HL-60 (cell line): ENCODE measurements at regions not wholly inside any gene's neighbourhood (a gene's known extent, or its start where the extent isn't known, plus 50 kb on each side); places are given as distances from the start of the nearest gene placed in this dataset.

ENCODE experiments used
- DNase-seq, 2 experiments: peaks; one replicate each; pipeline ENCODE4 v3.0.0-alpha.2; 2010 to 2020; ENCODE audit warnings: low read depth in 1 of 2, low spot score in 1 of 2
- H3K27ac ChIP-seq: fragments of 250-450 bp; sonication (Bioruptor Pico); replicated peaks from 2 replicates; pipeline ENCODE4 v1.5.1; 2020; ENCODE audit warnings: mild to moderate bottlenecking, moderate library complexity
- H3K27me3 ChIP-seq: fragments of 250-450 bp; sonication (Bioruptor Pico); 2 replicates; pipeline ENCODE4 v1.5.1; 2021; ENCODE audit warnings: mild to moderate bottlenecking, moderate library complexity; ENCODE audit not compliant: insufficient read depth, poor library complexity, severe bottlenecking
- H3K4me3 ChIP-seq: replicated peaks from 2 replicates; pipeline ENCODE4 v1.5.1; 2011; ENCODE audit warnings: mild to moderate bottlenecking, control low read depth, low read length; ENCODE audit not compliant: insufficient read depth
- CTCF ChIP-seq: IDR thresholded peaks from one replicate; pipeline ENCODE4 v1.5.1; 2011; ENCODE audit warnings: low read length, control low read depth, inconsistent platforms; ENCODE audit not compliant: insufficient read depth
- GABPA ChIP-seq: IDR thresholded peaks from 2 replicates; pipeline ENCODE4 v1.6.1; 2012; ENCODE audit warnings: low read depth
- POLR2AphosphoS5 ChIP-seq: IDR thresholded peaks from 2 replicates; pipeline ENCODE4 v1.6.1; 2012; ENCODE audit warnings: low read depth
- REST ChIP-seq: IDR thresholded peaks from 2 replicates; pipeline ENCODE4 v1.6.1; 2012; ENCODE audit warnings: low read depth; ENCODE audit not compliant: insufficient replicate concordance
- SPI1 ChIP-seq: IDR thresholded peaks from 2 replicates; pipeline ENCODE4 v1.6.1; 2012; ENCODE audit warnings: low read depth, mild to moderate bottlenecking, borderline replicate concordance

GRCh38 chr18:53753601-53754000 is 470.9 kb downstream of the MBD2 start:
- Histone ChIP-seq H3K27me3 (no peaks in the 10 kb centered on the region), H3K4me3 (no peak overlapping the region), H3K27ac (no peak overlapping the region)
- no peak for DNase-seq
- no peak for TF ChIP-seq POLR2AphosphoS5
- TF ChIP-seq REST: no peak

GRCh38 chr18:53752781-53753367 is 471.6 kb downstream of the MBD2 start:
- H3K4me3 ChIP-seq: no peak overlapping the region
- no peak overlapping the region for H3K27ac ChIP-seq
- TF ChIP-seq REST (no peak), POLR2AphosphoS5 (no peak), CTCF (no peak), GABPA (no peak), SPI1 (no peak)
- no peaks in the 10 kb centered on the region for H3K27me3 ChIP-seq
- no peak for DNase-seq

GRCh38 chr18:53749766-53750165 is 474.7 kb downstream of the MBD2 start:
- Histone ChIP-seq H3K27me3 (no peaks in the 10 kb centered on the region), H3K4me3 (no peak overlapping the region), H3K27ac (no peak overlapping the region)
- TF ChIP-seq REST (no peak), POLR2AphosphoS5 (no peak), SPI1 (no peak), CTCF (no peak), GABPA (no peak)
- DNase-seq: no peak
